Activated CD8-positive, alpha-beta memory T cell treated with anti-CD3 and anti-CD28 coated beads for 48 hours (primary cell): ENCODE measurements at regions not wholly inside any gene's neighbourhood (a gene's known extent, or its start where the extent isn't known, plus 50 kb on each side); places are given as distances from the start of the nearest gene placed in this dataset.
"Not testable (repeated sequence)": the region's sequence is repeated elsewhere in the genome, so short reads cannot be mapped to it uniquely, and the experiment has no call there.

ENCODE experiments used
- DNase-seq, 3 experiments: peaks; one replicate each; pipeline ENCODE4 v3.0.0-alpha.2; 2020; ENCODE audit warnings: low read depth in 2 of 3, low spot score in 2 of 3

DNA sequence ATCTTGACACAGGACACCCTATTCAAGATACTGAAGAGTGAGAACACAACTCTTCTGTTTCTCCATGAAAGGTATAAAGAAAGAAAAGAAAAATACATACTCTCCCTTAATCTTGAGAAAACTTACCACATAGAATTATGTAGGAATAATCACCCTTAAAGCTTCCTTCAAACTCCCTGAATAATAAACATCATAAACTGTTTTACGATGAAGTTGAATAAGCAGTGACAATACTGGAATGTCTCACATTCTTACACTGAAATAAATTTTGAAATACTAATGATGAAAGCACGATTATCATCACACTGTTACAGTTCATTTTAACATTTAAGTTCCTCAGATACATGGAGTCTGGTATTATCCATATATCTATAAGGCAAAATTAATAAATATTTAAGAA is 306.2 kb downstream of the IPMK start:
- DNase-seq, result no peak

- DNase-seq, result no peak
Observed at GRCh38 chr10:57960406-57960805, 307.3 kb downstream of the IPMK start.

- no peak for DNase-seq
Observed at GRCh38 chr10:57959318-57960006, 308.2 kb downstream of the IPMK start.

DNA sequence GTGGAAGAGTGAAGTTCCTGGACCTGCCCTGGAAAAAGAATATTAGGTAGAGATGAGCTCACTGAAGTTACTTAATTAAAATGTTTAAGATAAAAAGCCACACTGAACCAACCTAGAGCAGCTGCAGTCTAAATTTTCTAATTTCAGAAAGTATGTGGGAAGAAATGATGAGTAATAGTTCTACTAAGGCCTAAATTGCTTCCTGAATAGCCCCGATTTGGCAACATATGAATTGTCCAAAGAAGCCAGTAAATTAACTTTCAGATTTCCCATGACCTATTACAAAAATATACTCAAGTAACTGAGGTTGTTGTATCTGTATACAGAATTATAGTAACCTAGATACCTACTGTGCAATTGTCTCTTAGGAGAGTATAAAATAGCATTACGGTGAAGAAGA is 312.6 kb downstream of the IPMK start:
- DNase-seq, result no peak

- no peak for DNase-seq
Observed at GRCh38 chr10:57952741-57953140, 315.0 kb downstream of the IPMK start.

- no peak for DNase-seq
Observed at GRCh38 chr10:57950442-57950974, 317.2 kb downstream of the IPMK start.

GRCh38 chr10:57948796-57949195 is 318.9 kb downstream of the IPMK start:
- no peak for DNase-seq

DNA sequence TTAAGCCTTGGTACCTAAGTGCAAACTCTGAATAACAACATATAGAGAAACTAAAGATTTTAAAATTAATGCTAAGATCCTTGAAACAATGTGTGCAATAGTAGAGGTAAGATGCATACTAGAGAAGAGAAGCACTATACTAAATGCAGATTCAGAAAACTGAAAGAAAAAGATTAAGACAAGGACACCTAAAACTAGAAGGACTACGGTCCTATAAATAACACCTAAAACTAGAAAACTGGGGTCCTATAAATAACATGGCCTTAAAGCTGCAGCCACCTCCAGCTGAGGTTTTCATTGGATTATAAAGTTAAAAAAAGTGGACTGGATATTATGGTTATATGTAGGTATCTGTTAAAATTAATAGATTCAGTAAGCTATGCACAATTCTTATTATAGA is 320.9 kb downstream of the IPMK start:
- DNase-seq, result no peak

DNA sequence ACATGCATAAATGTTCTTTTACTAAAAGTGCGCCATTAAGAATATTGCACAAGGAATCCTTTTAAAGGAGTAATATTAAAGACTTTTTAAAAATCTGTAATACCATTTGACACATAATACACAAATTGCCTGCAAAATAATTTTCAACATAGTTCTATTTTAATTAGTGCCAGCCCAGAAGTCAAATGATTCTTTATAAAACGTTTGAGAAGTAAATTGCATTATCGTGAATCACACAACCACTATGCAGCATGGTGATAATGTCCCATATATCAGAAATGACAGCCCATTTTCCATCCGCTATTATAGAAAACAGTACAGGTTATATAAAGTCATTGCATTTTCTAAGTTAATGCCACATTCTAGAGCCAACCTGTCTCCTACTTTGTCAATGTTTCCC is 324.0 kb downstream of the IPMK start:
- no peak for DNase-seq

DNA sequence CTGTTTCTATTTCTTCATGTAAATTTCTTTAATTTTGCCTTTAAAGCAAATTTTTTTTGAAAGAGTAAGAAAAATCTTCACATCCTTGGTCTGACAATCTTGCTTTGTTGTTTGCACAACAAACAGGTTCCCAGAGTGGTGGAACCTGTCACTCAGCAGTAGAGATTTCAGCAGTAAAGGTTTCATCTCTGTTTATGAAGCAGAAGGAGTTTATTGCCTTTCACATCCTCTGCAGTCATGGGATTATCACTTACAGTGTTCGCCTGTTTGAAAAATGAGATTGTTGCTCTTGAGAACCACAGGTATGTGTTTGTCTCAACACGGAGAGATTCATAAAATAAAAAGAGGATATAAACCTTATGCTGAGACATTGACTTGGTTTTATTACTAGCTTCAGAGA is 342.6 kb downstream of the IPMK start:
- DNase-seq, result no peak

- no peak for DNase-seq
Observed at GRCh38 chr10:57921140-57921539, 346.6 kb downstream of the IPMK start.

DNA sequence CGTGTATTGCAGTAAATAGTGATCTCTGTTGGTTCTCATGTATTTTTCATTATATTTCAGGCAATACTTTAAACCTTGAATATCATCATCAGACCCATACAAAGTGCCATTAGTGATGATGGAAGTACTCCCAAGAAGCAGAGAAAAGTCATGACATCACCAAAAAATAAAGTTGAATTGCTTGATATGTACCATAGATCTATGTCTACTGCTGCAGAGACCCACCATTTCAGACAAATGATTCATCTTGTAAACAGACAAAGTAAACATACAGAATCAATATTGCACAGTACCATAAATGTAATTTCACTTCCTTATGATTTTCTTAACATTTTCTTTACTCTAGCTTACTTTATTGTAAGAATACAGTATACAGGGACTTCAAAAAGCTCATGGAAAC is 347.8 kb downstream of the IPMK start:
- DNase-seq, result no peak

DNA sequence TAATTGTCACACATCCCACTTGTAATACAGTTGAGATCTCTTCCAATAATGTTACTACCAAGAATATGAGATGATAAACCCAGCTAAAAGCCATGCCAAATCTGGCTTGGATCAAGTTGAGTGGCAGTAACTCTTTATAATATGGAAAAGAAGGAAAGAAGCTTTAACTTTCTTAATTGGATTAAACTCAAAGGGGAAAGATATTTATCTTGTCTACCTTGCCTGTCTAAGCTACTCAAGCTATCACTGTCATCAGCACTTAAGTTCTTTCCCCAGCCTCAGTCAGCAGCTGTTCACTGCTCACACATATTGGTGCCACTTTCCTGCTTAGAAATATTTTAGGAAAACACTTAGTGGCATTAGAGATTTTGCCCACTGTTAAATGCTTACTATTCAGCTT is 350.7 kb downstream of the IPMK start:
- DNase-seq, result no peak

GRCh38 chr10:57905861-57906260 is 361.8 kb downstream of the IPMK start:
- no peak for DNase-seq

- no peak for DNase-seq
Observed at GRCh38 chr10:57905010-57905409, 362.7 kb downstream of the IPMK start.

DNA sequence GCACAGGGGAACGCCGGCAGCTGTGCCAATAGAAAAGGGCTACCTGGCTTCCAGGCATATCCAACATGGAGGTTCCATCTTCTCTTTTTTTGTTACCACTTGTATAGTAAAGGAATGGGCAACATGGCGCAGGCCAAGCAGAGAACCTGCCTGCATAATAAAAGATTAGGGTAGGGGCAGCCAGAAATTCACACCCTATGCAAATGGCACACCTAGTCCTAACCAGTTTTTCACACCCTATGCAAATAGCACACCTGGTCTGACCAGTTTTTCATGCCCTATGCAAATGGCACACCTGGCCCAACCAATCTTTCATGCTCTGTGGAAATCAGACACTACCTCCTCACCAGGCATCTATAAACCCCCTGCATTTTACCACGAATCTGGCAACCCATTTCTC is 369.5 kb downstream of the IPMK start:
- no peak for DNase-seq

GRCh38 chr10:57897611-57898010 is 370.1 kb downstream of the IPMK start:
- DNase-seq, result no peak

GRCh38 chr10:57894361-57894760 is 373.3 kb downstream of the IPMK start:
- no peak for DNase-seq

DNA sequence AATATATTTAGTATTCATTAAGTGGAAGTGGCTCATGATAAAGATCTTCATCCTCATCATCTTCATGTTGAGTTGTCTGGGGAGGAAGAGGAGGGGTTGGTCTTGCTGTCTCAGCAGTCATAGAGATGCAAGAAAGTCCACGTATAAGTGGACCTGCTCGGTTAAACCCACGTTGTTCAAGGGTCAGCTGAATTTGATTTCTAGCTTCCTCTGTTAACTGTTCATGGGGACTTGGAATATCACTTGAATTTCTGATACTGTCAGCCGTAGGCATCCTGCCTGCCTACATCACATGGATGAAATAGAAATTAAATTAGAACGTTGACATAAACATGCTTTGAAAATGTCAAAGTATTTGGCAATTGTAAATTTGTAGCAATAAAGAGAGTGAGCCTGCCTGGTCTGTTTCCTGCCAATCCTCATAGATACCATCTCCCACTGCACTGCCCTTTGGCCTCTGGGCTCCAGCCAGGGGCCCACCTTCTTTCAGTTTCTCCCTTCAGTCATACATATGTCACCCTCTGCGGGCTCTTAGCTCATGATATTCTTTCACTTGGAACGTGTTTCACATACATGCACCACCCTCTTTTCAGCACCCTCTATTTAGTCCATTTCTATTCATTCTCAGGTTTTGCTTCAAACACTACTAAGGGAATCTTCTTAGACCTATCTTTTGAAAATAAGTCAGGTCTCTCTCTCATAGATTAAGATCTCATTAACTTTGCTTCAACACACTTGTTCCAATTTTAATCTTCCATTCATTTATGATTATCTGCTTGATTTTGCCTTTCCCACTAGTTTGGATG is 376.3 kb downstream of the IPMK start:
- DNase-seq, result no peak

DNA sequence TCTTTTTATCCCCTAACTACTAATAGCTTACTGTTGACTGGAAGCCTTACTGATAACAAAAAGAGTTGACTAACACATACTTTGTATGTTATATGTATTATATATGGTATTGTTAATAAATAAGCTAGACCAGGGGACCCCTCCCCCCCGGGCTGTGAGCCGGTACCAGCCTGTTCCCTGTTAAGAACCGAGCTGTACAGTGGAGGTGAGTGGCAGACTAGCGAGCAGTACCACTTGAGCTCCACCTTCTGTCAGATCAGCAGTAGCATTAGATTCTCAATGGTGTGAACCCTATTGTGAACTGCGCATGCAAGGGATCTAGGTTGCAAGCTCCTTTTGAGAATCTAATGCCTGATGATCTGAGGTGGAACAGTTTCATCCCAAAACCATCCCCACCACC is 377.0 kb downstream of the IPMK start:
- no peak for DNase-seq

- not testable (repeated sequence) for DNase-seq
Observed at GRCh38 chr10:57885618-57885968, 382.1 kb downstream of the IPMK start.

DNA sequence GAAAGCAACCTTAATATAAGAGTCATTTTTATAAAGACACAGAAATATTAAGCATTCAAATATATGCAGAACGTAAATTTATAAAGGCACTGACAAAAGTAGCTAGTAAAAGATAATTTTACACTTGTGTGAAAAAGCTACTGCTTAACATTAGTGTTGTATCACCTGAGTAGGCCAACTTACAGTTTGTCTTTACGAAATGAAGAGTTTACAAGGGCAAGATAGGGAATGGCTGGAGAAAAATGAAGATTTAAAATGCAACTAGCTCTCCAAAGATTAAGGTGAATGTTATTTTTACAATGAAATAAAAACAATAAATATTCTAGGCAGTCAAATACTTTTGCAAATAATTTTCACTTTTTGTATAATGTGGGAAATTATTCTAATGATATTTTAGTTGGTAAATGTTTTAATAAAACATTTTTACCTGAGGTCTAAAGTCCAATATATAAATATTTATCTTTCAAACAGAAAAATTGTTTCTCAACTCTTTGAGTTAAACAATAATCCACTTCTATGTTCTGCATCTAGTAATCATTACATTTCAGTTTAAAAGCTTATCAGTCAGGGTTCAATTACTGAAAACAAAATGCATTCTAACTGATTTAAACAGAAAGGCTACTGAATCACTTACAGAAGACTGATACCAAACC is 382.6 kb downstream of the IPMK start:
- no peak for DNase-seq
